ENCODE measurements at regions not wholly inside any gene's neighbourhood (a gene's known extent, or its start where the extent isn't known, plus 50 kb on each side); places are given as distances from the start of the nearest gene placed in this dataset.

GRCh38 chr20:39532205-39532604 is 570.1 kb downstream of the DHX35 start:
- WGBS, 2 experiments (ENCODE audit: extremely low coverage in 1 of 2, insufficient coverage in 1 of 2, insufficient read length in 1 of 2, insufficient replicate concordance in 2 of 2, low coverage in 1 of 2, low lambda C conversion rate in 2 of 2, missing lambda C conversion rate in 1 of 2), result 92% methylated on average over 1 of the region's 1 CpG; no CpG with 5 or more reads in 1 of the 2 experiments
- TF ChIP-seq CHD7 (IDR thresholded peaks at IDR 0.05; ENCODE audit: insufficient replicate concordance, low read length), result no peak

More at GRCh38 chr20:39532205-39532604, 570.1 kb downstream of the DHX35 start:
- Histone ChIP-seq H3K4me1 (replicated peaks in 1 of 4; ENCODE audit: control insufficient read depth in 3 of 4, insufficient read depth in 4 of 4, low read length in 3 of 4) (peaks cover 0 to 7% (median 2%) of the 10 kb centered on the region in 4 experiments; a peak in 2 of 7 replicates), H2BK120ac (replicated peaks; ENCODE audit: low read depth, low read length) (no peak overlapping the region), H2BK12ac (ENCODE audit: low read depth, low read length) (no peak overlapping the region), H2BK20ac (ENCODE audit: low read length) (no peak overlapping the region), H3K9ac (replicated peaks in 1 of 4; ENCODE audit: extremely low read depth in 1 of 4, low read depth in 3 of 4, low read length in 3 of 4) (no peak overlapping the region), H2AFZ (ENCODE audit: low read length) (no peak overlapping the region), H4K91ac (replicated peaks; ENCODE audit: insufficient read length, low read length) (no peak overlapping the region), H3K23ac (ENCODE audit: insufficient read length) (no peak overlapping the region), H3K56ac (replicated peaks; ENCODE audit: insufficient read length, low read depth, low read length) (no peak overlapping the region), H3K27me3 (replicated peaks in 1 of 4; ENCODE audit: control insufficient read depth in 3 of 4, extremely low read depth in 1 of 4, insufficient read depth in 3 of 4, low read length in 3 of 4) (no peaks in the 10 kb centered on the region), H3K4me3 (ENCODE audit: extremely low read depth in 1 of 4, insufficient read depth in 2 of 4, low read depth in 3 of 4, low read length in 4 of 4) (no peak overlapping the region), H2BK5ac (ENCODE audit: low read depth, low read length) (no peak overlapping the region), H3K14ac (ENCODE audit: insufficient read length) (no peak overlapping the region), H3K27ac (ENCODE audit: low read depth, low read length) (no peak overlapping the region), H4K8ac (ENCODE audit: extremely low read depth, insufficient read depth, low read length) (no peak overlapping the region), H3K79me1 (ENCODE audit: low read depth, low read length) (no peaks in the 10 kb centered on the region), H4K20me1 (replicated peaks in 1 of 2; ENCODE audit: control insufficient read depth in 1 of 2, insufficient read depth in 2 of 2, low read length in 2 of 2) (no peaks in the 10 kb centered on the region), H2BK15ac (ENCODE audit: low read length) (no peak overlapping the region), H3K9me3 (ENCODE audit: insufficient read depth in 2 of 2, low read depth in 1 of 2, low read length in 1 of 2) (no peaks in the 10 kb centered on the region), H3K18ac (ENCODE audit: extremely low read depth, low read length) (no peak overlapping the region), H3K4me2 (ENCODE audit: insufficient read depth in 1 of 2, low read depth in 2 of 2, low read length in 2 of 2) (no peak overlapping the region), H3K36me3 (ENCODE audit: control insufficient read depth in 2 of 4, insufficient read depth in 4 of 4, low read length in 3 of 4) (no peaks in the 10 kb centered on the region), H3K23me2 (ENCODE audit: low read depth, low read length) (no peaks in the 10 kb centered on the region), H3K4ac (replicated peaks; ENCODE audit: insufficient read length, low read depth, low read length) (no peak overlapping the region), H4K5ac (ENCODE audit: insufficient read length, low read depth, low read length) (no peak overlapping the region), H3K79me2 (ENCODE audit: control insufficient read depth in 1 of 2, insufficient read depth in 2 of 2, low read length in 2 of 2) (no peaks in the 10 kb centered on the region), H2AK5ac (ENCODE audit: low read depth, low read length) (no peak overlapping the region)
- ChIA-PET POLR2A (ENCODE audit: partially characterized antibody) (no interaction called here), CTCF (ENCODE audit: partially characterized antibody) (interaction anchor here (1.4 kb wide), 1 partner anchor 297 kb away, joined by 3 read pairs; no protein-coding TSS in a partner anchor)
- FAIRE-seq (no peak), DNase-seq (ENCODE audit: low read depth in 1 of 2, low spot score in 2 of 2) (no peak)
